ENCODE measurements at regions not wholly inside any gene's neighbourhood (a gene's known extent, or its start where the extent isn't known, plus 50 kb on each side); places are given as distances from the start of the nearest gene placed in this dataset.
"Not testable (repeated sequence)": the region's sequence is repeated elsewhere in the genome, so short reads cannot be mapped to it uniquely, and the experiment has no call there.

- DNase-seq (ENCODE audit: low read depth) = no peak
Measured at GRCh38 chr21:17146426-17146825, 366.4 kb upstream of the CXADR start.

- DNase-seq (ENCODE audit: low read depth) = no peak
Measured at GRCh38 chr21:17159697-17160096, 353.1 kb upstream of the CXADR start.

GRCh38 chr21:17185674-17186073 lies 327.2 kb upstream of the CXADR start:
- DNase-seq (ENCODE audit: low read depth) = no peak

- no peak for DNase-seq (ENCODE audit: low read depth)
Measured at GRCh38 chr21:17189963-17190362, 322.9 kb upstream of the CXADR start.

- no peak for DNase-seq (ENCODE audit: low read depth)
Measured at GRCh38 chr21:17191346-17191993, 321.4 kb upstream of the CXADR start.

GRCh38 chr21:17195351-17195750 lies 317.5 kb upstream of the CXADR start:
- no peak for DNase-seq (ENCODE audit: low read depth)

- DNase-seq (ENCODE audit: low read depth) = no peak
Measured at GRCh38 chr21:17195976-17196375, 316.9 kb upstream of the CXADR start.

GRCh38 chr21:17196623-17197022 lies 316.2 kb upstream of the CXADR start:
- DNase-seq (ENCODE audit: low read depth) = no peak

GRCh38 chr21:17197996-17198395 lies 314.8 kb upstream of the CXADR start:
- no peak for DNase-seq (ENCODE audit: low read depth)

GRCh38 chr21:17200250-17200649 lies 312.6 kb upstream of the CXADR start:
- no peak for DNase-seq (ENCODE audit: low read depth)

- no peak for DNase-seq (ENCODE audit: low read depth)
Measured at GRCh38 chr21:17201741-17202260, 311.0 kb upstream of the CXADR start.

GRCh38 chr21:17214801-17215200 lies 298.0 kb upstream of the CXADR start:
- DNase-seq (ENCODE audit: low read depth) = no peak

GRCh38 chr21:17219050-17219449 lies 293.8 kb upstream of the CXADR start:
- DNase-seq (ENCODE audit: low read depth) = not testable (repeated sequence)

- no peak for DNase-seq (ENCODE audit: low read depth)
Measured at GRCh38 chr21:17231124-17231523, 281.7 kb upstream of the CXADR start.

- DNase-seq (ENCODE audit: low read depth) = peak; percentile 52
Measured at GRCh38 chr21:17231771-17232170, 281.1 kb upstream of the CXADR start.

- DNase-seq (ENCODE audit: low read depth) = no peak
Measured at GRCh38 chr21:17238468-17238867, 274.4 kb upstream of the CXADR start.

GRCh38 chr21:17250778-17251241 lies 262.0 kb upstream of the CXADR start:
- no peak for DNase-seq (ENCODE audit: low read depth)

- DNase-seq (ENCODE audit: low read depth) = no peak
Measured at GRCh38 chr21:17257784-17258183, 255.1 kb upstream of the CXADR start.

- DNase-seq (ENCODE audit: low read depth) = no peak
Measured at GRCh38 chr21:17264182-17264581, 248.7 kb upstream of the CXADR start.

- DNase-seq (ENCODE audit: low read depth) = no peak
Measured at GRCh38 chr21:17269760-17270159, 243.1 kb upstream of the CXADR start.

- DNase-seq (ENCODE audit: low read depth) = peak; percentile 65
Measured at GRCh38 chr21:17270229-17270628, 242.6 kb upstream of the CXADR start.

- DNase-seq (ENCODE audit: low read depth) = no peak
Measured at GRCh38 chr21:17279663-17280062, 233.2 kb upstream of the CXADR start.

- not testable (repeated sequence) for DNase-seq (ENCODE audit: low read depth)
Measured at GRCh38 chr21:17293016-17293562, 219.8 kb upstream of the CXADR start.

- no peak for DNase-seq (ENCODE audit: low read depth)
Measured at GRCh38 chr21:17295997-17296396, 216.8 kb upstream of the CXADR start.
